GM18858 (cell line): ENCODE measurements at regions not wholly inside any gene's neighbourhood (a gene's known extent, or its start where the extent isn't known, plus 50 kb on each side); places are given as distances from the start of the nearest gene placed in this dataset.

ENCODE experiments used
- ATAC-seq: cut with Tn5 transposase; IDR thresholded peaks from one replicate; pipeline ENCODE4 v1.9.1; 2021; ENCODE audit not compliant: unreplicated experiment

DNA sequence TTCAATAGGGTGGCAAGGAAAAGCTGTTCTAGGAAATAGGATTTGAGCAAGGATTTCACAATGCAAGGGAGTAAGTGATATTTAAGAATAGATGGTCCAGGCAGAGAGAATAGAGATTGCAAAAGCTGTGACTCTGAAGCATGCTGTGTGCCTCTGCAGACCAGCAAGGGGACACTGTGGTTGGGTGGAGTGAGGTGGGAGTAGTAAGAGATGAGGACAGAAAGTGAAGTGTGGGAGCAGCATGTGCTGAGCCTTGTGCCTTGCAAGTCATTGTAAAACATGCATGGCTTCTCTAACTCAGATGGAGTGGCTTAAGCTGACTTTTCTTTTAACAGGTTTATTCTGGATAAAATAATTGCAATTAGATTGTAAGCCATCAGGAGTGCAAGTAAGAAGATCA is 442.4 kb downstream of the CCSER2 start:
- no peak for ATAC-seq

DNA sequence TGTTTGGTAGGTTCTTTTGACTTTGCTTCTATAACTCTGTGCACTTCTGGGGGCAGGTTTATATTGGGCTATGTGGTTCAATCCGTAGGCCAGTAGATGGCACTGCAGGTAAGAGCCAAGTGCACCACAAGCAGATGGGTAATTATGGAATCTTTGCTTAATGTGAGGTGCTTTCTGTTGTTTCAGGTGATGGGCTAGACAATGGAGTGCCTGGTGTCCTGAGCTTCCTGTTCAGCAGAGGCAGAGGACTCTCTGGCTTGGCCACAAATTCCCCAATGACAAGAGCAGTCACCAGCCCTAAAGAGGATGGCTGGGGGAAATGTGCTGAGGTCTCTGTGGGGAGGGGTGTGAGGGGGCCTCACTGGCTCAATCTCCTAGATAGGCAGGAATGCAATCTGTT is 455.0 kb downstream of the CCSER2 start:
- ATAC-seq: peak; percentile 68

DNA sequence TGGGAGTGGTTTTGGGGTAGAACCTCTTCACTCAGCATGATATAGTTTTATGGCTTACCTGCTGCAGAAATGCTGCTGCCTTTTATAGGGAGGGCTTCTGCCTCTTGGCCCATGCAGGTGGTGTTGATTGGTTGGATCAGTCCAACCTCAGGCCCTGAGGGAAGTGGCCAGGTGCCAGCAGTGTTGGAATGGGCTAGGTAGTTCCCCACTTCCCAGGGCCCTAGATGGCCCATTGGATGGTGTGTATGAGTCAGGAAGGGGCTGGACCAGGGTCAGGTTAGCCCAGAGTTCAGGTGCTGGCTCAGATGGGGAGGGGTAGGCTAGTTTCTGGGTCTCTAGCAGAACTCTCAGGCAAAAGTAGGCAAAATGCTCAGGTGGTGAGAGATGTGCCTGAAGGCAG is 455.5 kb downstream of the CCSER2 start:
- ATAC-seq: no peak

DNA sequence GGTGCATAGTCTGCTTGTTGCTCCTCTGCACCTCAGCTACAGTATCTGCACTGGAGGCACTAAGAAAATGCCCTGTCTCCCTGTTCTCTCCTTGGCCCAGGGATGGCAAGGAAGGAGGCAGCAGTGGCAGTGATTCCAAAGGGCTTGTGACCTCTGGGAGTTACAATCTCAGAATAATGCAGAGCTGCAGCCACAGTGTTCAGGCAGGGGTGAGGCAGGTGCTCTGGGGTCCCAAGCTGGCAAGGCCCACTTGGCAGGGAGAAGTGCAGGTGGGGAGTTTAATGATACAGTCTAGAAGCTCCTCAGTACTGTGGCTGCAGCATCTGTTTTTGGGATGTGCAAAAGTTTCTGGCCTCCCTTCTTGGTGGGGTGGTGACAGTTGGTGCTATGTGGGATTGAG is 456.4 kb downstream of the CCSER2 start:
- ATAC-seq: no peak

DNA sequence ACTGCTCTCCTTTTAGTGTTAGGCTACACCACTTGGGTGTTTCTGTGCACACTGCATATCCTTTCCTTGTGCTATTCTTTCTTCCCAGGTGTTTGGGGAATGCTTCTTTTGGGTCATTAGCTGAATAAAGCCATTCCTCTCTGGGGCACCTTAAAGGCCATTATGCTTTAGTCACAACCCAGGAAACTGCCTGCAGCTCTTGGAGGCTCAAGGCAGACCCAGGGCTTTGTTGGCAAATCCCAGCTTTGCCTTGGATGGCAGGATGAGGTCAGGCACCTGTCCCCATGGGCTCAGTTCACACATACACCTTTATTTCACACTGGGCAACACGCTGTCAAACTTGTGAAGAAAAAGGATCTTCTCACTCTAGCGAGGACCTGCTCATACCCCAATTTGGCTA is 460.6 kb downstream of the CCSER2 start:
- no peak for ATAC-seq

DNA sequence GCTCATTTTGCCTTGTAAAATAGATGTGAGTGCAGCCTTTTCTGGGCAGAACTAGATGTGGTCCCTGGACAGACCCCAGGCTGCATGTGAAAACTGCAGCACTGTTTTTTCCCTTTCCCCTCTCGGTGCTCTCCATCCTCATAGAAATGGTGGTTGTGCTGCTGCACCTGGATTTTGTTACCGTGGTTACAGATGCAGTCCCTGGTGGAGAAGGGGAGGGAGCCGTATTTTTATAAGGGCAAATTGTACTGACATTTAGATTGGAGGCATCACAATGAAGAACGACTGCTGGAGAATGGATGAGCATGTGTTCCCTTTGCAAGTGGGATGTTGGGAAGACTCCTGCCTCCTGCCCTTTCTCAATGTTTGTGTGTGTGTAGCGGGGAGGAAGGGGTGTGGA is 469.9 kb downstream of the CCSER2 start:
- no peak for ATAC-seq

DNA sequence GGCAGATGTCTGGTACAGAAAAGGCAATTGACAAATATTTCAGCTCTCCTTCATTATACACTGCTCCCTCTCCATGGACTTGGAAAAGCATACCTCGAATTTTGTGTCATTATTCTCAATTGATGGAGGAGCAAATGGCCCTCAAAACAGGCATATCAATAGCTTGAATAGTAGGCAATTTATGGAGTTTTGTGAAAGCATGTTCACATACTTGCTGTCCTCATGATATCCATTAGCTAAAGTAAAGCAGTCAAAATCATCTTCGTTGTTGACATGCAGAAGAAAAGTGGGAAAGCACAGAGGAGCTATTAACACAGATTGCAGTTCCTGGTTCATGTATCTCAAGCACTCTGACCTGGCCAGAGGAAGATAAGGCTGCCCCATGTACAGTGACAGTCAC is 472.8 kb downstream of the CCSER2 start:
- no peak for ATAC-seq

DNA sequence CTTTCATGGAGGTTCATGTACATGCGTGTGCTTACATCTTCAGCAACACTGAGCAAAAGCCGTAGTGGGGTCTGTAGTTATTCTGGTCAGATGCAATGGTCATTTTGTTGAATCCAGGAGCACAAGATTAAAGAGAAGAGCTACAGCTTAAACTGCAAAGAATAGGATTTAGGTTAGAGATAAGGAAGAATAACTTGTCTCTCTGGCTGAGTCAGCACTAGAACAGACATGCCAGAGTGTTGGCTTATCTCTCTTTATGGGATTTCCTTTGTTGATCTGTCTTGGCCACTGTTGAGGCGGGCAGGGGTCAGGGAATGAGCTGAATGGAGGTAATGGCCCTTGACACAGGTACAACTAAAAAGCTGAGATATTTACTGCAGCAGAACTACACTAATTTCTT is 473.5 kb downstream of the CCSER2 start:
- ATAC-seq: no peak

DNA sequence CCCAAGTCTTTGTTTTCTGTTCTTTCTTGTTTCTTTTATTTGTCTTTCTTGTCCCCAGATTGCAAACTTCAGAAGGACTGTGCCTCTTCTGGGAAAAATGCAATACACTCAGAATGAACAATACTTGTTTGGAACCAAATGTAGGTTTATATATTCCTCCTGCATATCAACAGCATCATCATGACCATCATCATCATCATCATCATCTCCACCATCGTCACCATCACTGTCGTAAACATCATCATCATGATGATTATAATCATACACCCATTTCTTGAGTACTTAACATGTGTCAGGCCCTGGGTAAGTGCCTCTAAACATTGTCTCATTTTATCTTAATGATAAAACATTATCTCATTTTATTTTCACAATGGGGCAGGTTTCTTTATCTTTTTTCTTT is 476.8 kb downstream of the CCSER2 start:
- ATAC-seq: no peak

DNA sequence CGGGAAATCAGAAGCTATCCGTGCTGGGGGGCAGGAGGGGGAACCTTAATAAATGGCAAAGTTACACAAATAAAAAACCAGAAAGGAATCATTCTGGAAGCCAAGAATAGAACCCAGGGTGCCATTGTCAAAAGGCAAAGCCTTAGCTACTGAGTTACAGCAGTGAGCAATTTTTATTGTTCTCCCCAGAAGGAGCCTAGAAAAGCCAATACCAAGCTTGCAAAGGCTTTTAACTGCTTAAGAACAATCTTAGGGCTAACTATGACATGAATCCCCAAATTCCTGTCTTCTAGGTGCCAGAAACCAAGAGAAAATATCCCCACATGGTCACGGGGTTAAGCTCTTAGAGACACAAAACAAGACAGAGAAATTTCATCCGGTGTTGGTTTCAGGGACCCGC is 482.7 kb downstream of the CCSER2 start:
- no peak for ATAC-seq

DNA sequence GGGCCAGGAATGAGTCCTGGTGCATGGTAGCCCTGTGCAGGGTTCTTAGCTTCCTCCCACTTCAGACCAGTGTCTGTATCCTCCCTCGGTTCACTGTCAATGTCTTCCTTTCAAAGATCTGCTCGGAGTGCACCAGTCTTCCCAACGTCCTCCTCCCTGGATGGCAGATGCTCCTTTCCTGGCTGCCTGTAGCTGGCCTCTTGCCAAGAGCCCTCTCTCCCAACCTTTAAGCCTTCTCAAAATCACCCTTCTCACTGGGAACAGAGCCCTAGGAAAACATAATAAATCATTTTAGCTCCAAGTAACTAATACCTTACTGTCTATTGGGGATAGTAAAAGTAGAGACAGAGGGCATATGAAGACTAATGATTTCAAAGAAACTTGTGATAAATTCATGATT is 490.6 kb downstream of the CCSER2 start:
- ATAC-seq: no peak

DNA sequence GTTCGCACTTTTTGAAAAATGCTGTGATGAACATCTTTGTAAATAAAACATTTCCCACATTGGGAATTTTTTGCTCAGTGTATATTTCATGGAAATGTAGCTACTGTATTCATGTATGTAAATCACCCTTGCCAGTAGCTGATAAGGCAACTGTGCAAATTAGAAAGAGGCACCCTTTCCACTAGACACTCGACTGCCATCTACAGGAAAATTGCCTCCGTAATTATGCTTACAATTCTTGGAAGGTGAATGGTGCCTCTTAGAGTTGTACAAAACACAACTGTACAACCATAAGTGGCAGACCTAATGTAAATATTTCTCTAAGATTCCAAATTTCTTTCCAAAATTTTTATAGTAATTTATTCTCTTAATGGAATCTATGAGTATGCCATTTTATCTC is 491.7 kb downstream of the CCSER2 start:
- no peak for ATAC-seq

DNA sequence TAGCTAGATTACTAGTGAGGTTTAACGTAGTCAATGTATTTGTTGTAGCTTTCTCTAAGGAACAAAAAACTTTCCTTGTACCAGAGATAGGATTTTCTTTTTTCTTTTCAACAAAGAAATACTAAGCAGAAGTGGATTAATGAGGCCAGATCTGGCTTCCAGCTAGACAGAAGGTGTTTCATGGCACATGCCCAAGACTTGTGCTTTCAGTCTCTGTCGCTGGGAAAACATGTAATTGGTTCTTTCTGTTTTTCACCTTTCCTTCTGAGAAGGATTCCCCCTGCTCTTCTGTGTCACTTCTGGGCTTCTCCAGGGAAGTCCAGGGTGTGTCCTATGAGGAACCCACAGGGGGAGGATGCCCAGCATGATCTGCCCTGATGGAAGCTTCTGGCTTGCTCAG is 492.2 kb downstream of the CCSER2 start:
- no peak for ATAC-seq

DNA sequence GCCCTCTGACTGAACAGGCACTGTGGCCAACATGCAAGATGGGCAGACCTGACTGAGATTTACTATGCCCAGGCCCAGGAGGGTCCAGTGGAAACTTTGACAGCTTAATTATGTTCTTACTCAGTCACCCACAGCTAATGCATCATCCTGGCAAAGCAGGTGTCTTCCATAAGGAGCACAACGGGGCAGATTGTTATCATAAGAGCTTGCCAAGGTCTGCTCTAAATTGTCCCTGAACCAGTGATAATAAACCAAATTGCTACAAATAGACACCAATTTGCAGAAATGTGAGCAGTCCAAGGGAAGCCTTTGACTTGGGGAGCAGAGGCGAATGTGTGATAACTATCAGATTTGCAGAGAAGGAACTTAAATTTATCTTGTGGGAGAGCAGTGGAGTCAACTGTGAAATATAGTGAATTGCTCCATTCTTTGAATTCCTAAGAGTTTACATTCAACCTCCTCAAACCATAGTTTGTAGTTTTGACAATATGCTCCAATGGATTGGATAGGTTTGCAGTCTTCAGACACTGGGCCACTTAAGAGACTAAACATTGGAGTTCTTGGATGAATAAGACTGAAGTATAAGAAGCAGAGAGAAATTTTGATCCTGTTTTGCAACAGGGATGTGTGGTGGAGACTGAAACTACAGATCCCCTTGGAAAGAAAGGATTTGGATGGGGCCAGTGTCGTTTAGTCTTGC is 494.7 kb downstream of the CCSER2 start:
- ATAC-seq: no peak

DNA sequence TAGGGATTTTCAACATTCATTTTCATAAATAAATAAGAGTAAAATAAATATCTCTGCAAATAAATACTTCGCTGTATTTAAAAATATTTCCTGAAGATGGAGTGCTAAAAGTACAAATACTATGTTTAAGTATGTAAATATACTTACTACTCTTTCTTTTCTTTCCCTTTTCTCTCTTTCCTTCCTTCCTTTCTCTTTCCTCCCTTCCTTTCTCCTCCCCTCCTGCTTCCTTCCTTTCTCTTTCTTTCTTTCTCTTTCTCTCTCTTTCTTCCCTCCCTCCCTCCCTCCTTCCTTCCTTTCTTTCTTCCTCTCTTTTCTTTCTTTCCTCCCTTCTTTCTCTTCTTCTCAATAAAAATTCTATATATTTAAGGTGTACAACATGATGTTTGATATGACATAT is 496.1 kb downstream of the CCSER2 start:
- no peak for ATAC-seq

DNA sequence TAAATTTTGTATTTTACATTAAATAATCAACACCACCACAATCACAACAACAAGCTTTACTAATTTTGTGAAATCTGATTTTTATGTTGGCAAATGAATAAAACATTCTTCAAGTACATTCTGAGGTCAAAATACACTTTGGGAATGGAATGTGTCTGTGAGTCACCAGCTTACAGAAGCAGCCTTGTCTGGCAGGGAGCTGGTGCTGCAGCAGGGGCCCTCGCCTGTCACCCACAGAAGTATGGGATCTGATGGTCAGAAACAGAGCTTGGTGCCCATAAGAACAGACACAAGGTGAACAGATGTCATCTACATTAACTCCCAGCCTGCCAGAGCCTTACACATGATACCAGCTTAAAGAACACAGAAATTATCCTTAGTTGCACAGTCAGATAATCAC is 496.9 kb downstream of the CCSER2 start:
- ATAC-seq: no peak

DNA sequence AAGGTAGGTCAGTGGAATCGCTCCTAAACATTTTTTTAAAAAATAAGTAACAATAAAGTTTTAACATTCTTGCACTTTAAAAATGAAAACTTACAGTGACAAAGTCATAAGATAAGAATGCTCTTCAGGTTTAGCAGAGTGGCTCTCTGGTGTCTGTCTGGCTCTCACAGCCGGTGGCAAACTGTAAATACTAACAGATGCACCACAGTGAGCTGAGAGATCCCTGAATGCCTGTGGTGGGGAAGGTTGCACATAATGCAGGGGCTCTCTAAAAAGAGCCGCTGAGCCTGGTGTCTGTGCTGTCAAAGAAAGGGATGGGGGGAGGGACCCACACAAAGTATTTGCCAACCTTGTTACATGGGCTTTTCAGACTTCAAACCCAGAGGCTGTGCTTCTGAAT is 498.3 kb downstream of the CCSER2 start:
- no peak for ATAC-seq

DNA sequence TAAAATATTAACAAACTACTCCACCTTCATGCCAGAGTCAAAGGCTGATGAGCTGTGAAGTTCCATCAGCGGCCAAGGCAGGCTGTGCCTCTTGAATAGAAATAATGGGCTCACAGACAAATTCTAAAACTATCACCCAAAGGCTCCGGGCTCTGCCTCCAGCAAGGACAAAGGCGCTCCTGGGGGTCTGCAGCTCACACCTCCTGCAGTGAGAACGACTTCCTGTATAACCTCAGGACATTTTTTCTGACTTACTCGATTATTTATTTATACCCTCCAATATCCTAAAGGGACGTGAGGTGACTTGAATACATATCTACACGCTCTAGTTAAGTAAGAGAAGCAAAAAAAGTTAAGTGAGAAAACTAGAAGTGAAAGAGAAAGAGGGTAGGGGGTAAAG is 500.7 kb downstream of the CCSER2 start:
- no peak for ATAC-seq

DNA sequence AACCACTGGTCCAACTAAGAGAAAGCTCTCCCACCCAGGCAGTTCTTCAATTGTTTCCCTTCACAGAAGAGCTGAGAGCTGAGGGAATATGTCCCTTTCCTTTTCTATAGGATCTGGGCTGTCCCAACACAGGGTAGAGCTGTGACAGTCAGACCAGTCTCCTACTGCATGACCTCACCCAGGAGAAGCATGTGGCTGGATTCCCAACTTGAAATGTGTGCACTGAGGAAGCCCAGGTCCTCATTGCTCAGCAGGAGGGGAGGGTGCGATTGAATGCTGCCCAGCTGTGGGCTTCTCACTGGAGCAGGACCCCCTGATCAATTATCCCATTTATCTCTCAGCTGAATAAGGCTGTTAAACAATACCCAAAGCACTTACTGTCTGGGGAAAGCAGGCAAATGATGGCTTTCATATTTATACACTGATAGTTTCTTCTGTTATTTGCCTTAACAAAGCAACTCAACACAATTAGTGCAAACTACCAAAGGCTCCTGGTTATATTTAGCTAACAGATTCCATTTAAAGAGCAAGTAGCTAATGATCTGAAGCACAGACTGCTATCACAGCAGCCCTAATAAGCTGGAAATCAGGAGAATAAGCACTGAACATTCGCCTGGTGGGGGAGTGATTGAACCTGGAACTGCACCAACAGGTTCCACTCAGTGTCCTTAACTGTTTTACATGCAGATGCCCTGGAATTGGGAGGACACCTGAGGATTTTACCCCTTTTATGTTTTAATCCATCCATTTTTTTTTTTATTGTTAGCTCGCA is 508.8 kb downstream of the CCSER2 start:
- no peak for ATAC-seq

DNA sequence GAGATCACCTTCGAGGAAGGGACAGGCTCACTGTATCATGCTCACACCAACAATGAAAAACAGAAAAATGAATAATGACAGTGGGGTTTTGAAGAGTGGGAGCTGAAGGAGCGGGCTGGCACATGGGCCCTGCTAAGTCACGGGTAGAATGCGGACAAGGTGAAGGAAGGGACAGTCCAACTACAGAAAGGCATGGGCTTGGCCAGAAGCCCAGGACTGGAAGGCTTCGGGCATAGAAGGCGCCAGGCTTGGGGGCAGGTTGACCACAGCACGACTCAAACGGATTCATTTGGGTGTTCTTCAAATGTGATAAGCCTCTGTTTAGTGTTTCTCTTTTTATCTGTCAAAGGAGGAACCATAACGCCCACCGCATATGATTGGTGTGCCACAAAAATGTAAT is 509.5 kb downstream of the CCSER2 start:
- ATAC-seq: no peak

DNA sequence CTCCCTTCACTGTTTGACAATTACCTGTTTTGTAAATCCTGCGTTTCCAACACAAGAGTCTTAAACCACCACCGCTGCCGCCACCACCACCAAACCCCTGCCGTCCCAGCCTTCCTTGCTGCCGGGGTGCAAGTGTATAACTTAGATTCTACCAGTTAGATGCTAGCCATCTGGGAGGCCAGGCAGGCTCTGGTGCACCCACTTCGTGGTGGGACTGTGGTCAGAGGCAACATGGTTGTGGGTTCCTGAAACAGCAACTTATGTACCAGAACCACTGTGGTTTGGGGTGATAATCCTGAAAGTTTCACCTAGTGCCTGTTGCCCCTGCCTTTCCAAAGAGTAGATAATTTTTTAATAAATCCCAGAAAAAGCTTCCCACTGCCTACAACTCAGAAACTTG is 510.5 kb downstream of the CCSER2 start:
- no peak for ATAC-seq

DNA sequence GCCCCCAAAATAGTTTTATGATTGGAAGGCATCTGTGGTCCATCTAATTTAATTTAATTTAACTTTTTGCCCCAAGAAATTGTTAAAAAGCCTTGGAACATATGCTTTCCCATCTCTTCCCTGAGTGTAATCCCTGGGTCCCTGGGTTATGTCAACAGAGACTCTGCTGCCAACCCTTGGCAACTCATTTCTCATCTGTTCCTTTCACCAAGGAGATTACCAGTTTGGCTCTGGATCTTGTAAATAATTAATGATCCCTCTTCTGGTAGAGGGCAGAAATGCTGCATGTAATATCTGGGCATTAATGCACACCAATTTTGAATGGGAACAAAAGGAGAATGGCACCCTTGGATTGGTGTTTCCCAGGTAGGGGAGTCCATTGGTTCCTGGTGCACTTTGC is 514.2 kb downstream of the CCSER2 start:
- ATAC-seq: no peak

DNA sequence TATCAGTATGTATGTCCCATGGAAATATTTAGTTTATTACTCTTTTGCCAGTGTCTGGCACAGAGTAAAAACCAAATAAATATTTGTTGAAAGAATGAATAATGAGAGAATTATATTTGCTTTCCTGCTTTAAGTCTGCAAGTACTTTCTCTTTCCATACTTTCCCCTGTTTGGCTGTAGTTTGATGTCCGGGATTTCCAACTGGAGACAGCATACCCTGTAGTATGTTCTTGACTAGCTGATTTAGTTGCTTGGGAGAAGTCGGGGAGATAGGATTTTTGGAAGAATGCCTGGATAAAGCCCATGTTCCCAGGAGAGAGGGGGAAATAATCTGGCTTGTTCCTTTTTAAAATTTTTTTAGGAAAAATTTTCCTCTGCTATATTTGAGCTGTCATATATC is 516.1 kb downstream of the CCSER2 start:
- ATAC-seq: no peak
